GM21381 (cell line): ENCODE measurements at regions not wholly inside any gene's neighbourhood (a gene's known extent, or its start where the extent isn't known, plus 50 kb on each side); places are given as distances from the start of the nearest gene placed in this dataset.
"Not testable (repeated sequence)": the region's sequence is repeated elsewhere in the genome, so short reads cannot be mapped to it uniquely, and the experiment has no call there.

Source experiments
- ATAC-seq: cut with Tn5 transposase; IDR thresholded peaks from one replicate; pipeline ENCODE4 v1.9.1; 2021; ENCODE audit warnings: mild to moderate bottlenecking, moderate library complexity; ENCODE audit not compliant: unreplicated experiment

GRCh38 chr12:102298022-102298421 lies 100.4 kb upstream of the PMCH start:
- no peak for ATAC-seq

- no peak for ATAC-seq
Observed at GRCh38 chr12:102297412-102297811, 99.8 kb upstream of the PMCH start.

GRCh38 chr12:102294568-102294967 lies 96.9 kb upstream of the PMCH start:
- ATAC-seq = no peak

- ATAC-seq = not testable (repeated sequence)
Observed at GRCh38 chr12:102291498-102292440, 94.1 kb upstream of the PMCH start.

GRCh38 chr12:102289702-102290101 lies 92.1 kb upstream of the PMCH start:
- ATAC-seq = not testable (repeated sequence)

GRCh38 chr12:102281231-102281630 lies 83.6 kb upstream of the PMCH start:
- ATAC-seq = no peak

- not testable (repeated sequence) for ATAC-seq
Observed at GRCh38 chr12:102255687-102256086, 58.1 kb upstream of the PMCH start.

GRCh38 chr12:102251005-102251404 lies 53.4 kb upstream of the PMCH start:
- not testable (repeated sequence) for ATAC-seq

GRCh38 chr12:102249079-102249841 lies 51.6 kb upstream of the PMCH start:
- no peak for ATAC-seq
